Keratinocyte (primary cell): ENCODE measurements at regions not wholly inside any gene's neighbourhood (a gene's known extent, or its start where the extent isn't known, plus 50 kb on each side); places are given as distances from the start of the nearest gene placed in this dataset.

ENCODE experiments used
- DNase-seq: peaks from one replicate; pipeline ENCODE4 v3.0.0-alpha.2; 2011; ENCODE audit warnings: low read depth, missing footprints, low spot score
- FAIRE-seq: peaks from 2 replicates; lab custom pipeline; 2011; peaks lifted over from hg19 to GRCh38; lab: Jason Lieb, UNC
- H2AFZ ChIP-seq: 2 replicates; pipeline ENCODE4 v1.6.0; 2012; ENCODE audit warnings: low read length, control low read depth, inconsistent platforms; ENCODE audit not compliant: control insufficient read depth
- H3K27ac ChIP-seq: 2 replicates; pipeline ENCODE4 v1.5.1; 2011; ENCODE audit warnings: low read length; ENCODE audit not compliant: control insufficient read depth, insufficient read depth
- H3K27me3 ChIP-seq: 3 replicates; pipeline ENCODE4 v1.6.0; 2011; ENCODE audit warnings: low read length; ENCODE audit not compliant: control insufficient read depth, insufficient read depth; ENCODE audit errors: extremely low read depth
- H3K36me3 ChIP-seq, 2 experiments: 2 replicates in 1 of 2; 3 replicates in 1 of 2; pipeline ENCODE4 v1.5.1; 2011; ENCODE audit warnings: low read length in 2 of 2, mild to moderate bottlenecking in 1 of 2; ENCODE audit not compliant: control insufficient read depth in 2 of 2, insufficient read depth in 2 of 2; ENCODE audit errors: extremely low read depth in 1 of 2
- H3K4me1 ChIP-seq: 3 replicates; pipeline ENCODE4 v1.5.1; 2011; ENCODE audit warnings: low read length; ENCODE audit not compliant: control insufficient read depth, insufficient read depth; ENCODE audit errors: extremely low read depth
- H3K4me2 ChIP-seq: 3 replicates; pipeline ENCODE4 v1.6.0; 2011; ENCODE audit warnings: low read depth, low read length; ENCODE audit not compliant: control insufficient read depth, insufficient read depth; ENCODE audit errors: extremely low read depth
- H3K4me3 ChIP-seq, 3 experiments: fragments of 200-600 bp in 1 of 3; sonication (generic) in 1 of 3; 2 replicates in 2 of 3; 3 replicates in 1 of 3; pipeline ENCODE4 v1.5.1; 2011 to 2016; ENCODE audit warnings: low read length in 3 of 3, mild to moderate bottlenecking in 3 of 3, control low read depth in 2 of 3, inconsistent platforms in 1 of 3, low read depth in 1 of 3, mixed read lengths in 1 of 3, mixed run types in 1 of 3, moderate library complexity in 1 of 3; ENCODE audit not compliant: control insufficient read depth in 2 of 3, insufficient read depth in 2 of 3; ENCODE audit errors: extremely low read depth in 1 of 3
- H3K79me2 ChIP-seq: 2 replicates; pipeline ENCODE4 v1.6.0; 2012; ENCODE audit warnings: low read length; ENCODE audit not compliant: control insufficient read depth, insufficient read depth
- H3K9ac ChIP-seq: 3 replicates; pipeline ENCODE4 v1.6.0; 2011; ENCODE audit warnings: low read length; ENCODE audit not compliant: control insufficient read depth, insufficient read depth; ENCODE audit errors: extremely low read depth
- H3K9me1 ChIP-seq: 3 replicates; pipeline ENCODE4 v1.6.0; 2011; ENCODE audit warnings: low read length; ENCODE audit not compliant: control insufficient read depth, insufficient read depth; ENCODE audit errors: extremely low read depth
- H3K9me3 ChIP-seq: 2 replicates; pipeline ENCODE4 v1.5.1; 2012; ENCODE audit warnings: low read depth, low read length; ENCODE audit not compliant: control insufficient read depth
- H4K20me1 ChIP-seq: 3 replicates; pipeline ENCODE4 v1.6.0; 2011; ENCODE audit warnings: low read length; ENCODE audit not compliant: control insufficient read depth, insufficient read depth; ENCODE audit errors: extremely low read depth
- CTCF ChIP-seq, 3 experiments: IDR thresholded peaks in 1 of 3; conservative IDR thresholded peaks in 1 of 3; optimal IDR thresholded peaks in 1 of 3; 2 replicates in 2 of 3; 3 replicates in 1 of 3; pipeline versions ENCODE3 to v1.5.1; 2011; ENCODE audit warnings: low read length in 3 of 3, mild to moderate bottlenecking in 3 of 3, moderate library complexity in 2 of 3, control low read depth in 1 of 3, inconsistent platforms in 1 of 3; ENCODE audit not compliant: insufficient read depth in 2 of 3; ENCODE audit errors: extremely low read depth in 1 of 3
- EZH2 ChIP-seq: IDR thresholded peaks from one replicate; pipeline ENCODE4 v1.6.1; 2012; ENCODE audit warnings: inconsistent platforms, mild to moderate bottlenecking, low read length, moderate library complexity
- dilution Hi-C: fragments of 300-500 bp; cut with MboI; formaldehyde crosslinking; loops from one replicate; pipeline ENCODE4 v1.7.0; 2020; ENCODE audit warnings: low sequenced_read_pairs; ENCODE audit not compliant: extremely low pct_ligation_motif_present

DNA sequence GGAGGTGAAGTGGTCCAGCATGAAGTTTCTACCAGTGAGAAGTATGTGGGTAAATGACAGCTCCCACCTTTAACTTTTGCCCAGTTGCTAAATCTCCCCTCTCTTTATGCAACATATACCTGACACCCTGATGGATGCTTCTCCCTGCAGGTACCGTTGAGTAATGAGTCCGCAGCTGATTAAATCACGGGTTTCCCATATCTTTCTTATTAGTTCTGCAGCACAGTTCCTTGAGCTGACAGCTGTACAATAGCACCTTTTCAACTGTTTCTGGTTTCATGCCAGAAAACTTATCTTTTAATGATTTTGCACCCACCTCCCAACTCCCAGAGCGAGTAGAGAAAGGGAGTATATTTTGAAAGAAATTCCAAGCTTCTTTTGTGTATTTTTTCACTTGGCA lies 161.0 kb upstream of the TUT7 start:
- Histone ChIP-seq H2AFZ (no peak overlapping the region), H3K4me1 (no peaks in the 10 kb centered on the region), H3K27ac (no peak overlapping the region), H3K79me2 (no peaks in the 10 kb centered on the region), H3K9me3 (no peaks in the 10 kb centered on the region), H3K9me1 (no peaks in the 10 kb centered on the region), H3K27me3 (no peaks in the 10 kb centered on the region), H3K4me3 (no peak overlapping the region), H3K36me3 (no peaks in the 10 kb centered on the region), H3K9ac (no peak overlapping the region), H4K20me1 (no peaks in the 10 kb centered on the region), H3K4me2 (no peak overlapping the region)
- DNase-seq (no peak), FAIRE-seq (no peak)
- dilution Hi-C loops: no loop called here
- no peak for TF ChIP-seq EZH2
- TF ChIP-seq CTCF (optimal IDR thresholded peaks at IDR 0.05 in 1 of 3, IDR thresholded peaks at IDR 0.05 in 1 of 3, conservative IDR thresholded peaks at IDR 0.05 in 1 of 3; ENCODE audit: extremely low read depth in 1 of 3, insufficient read depth in 2 of 3, low read length in 3 of 3): no peak

GRCh38 chr9:86513429-86513828 lies 159.2 kb upstream of the TUT7 start:
- Histone ChIP-seq H3K9me3 (no peaks in the 10 kb centered on the region), H3K9ac (no peak overlapping the region), H4K20me1 (no peaks in the 10 kb centered on the region), H3K27me3 (no peaks in the 10 kb centered on the region), H3K9me1 (no peaks in the 10 kb centered on the region), H3K27ac (no peak overlapping the region), H3K4me1 (no peaks in the 10 kb centered on the region), H2AFZ (no peak overlapping the region), H3K36me3 (no peaks in the 10 kb centered on the region), H3K4me3 (no peak overlapping the region), H3K4me2 (no peak overlapping the region), H3K79me2 (no peaks in the 10 kb centered on the region)
- TF ChIP-seq CTCF (optimal IDR thresholded peaks at IDR 0.05 in 1 of 3, IDR thresholded peaks at IDR 0.05 in 1 of 3, conservative IDR thresholded peaks at IDR 0.05 in 1 of 3; ENCODE audit: extremely low read depth in 1 of 3, insufficient read depth in 2 of 3, low read length in 3 of 3) (no peak), EZH2 (no peak)
- no peak for DNase-seq
- no peak for FAIRE-seq
- dilution Hi-C loops: no loop called here
